ENCODE measurements at regions not wholly inside any gene's neighbourhood (a gene's known extent, or its start where the extent isn't known, plus 50 kb on each side); places are given as distances from the start of the nearest gene placed in this dataset.
"Not testable (repeated sequence)": the region's sequence is repeated elsewhere in the genome, so short reads cannot be mapped to it uniquely, and the experiment has no call there.

- DNase-seq = not testable (repeated sequence)
These were observed 50.8 kb upstream of the GRIN2B start for GRCh38 chr12:14032191-14032590.

GRCh38 chr12:14043776-14044175, 62.4 kb upstream of the GRIN2B start:
- no peak for DNase-seq

- no peak for DNase-seq
These were observed 67.6 kb upstream of the GRIN2B start for GRCh38 chr12:14048941-14049545.

GRCh38 chr12:14057895-14058294, 76.5 kb upstream of the GRIN2B start:
- no peak for DNase-seq

GRCh38 chr12:14058717-14059116, 77.3 kb upstream of the GRIN2B start:
- DNase-seq = no peak

GRCh38 chr12:14059548-14059947, 78.1 kb upstream of the GRIN2B start:
- no peak for DNase-seq

GRCh38 chr12:14065616-14066015, 84.2 kb upstream of the GRIN2B start:
- no peak for DNase-seq

- DNase-seq = no peak
These were observed 84.6 kb upstream of the GRIN2B start for GRCh38 chr12:14066021-14066420.

- DNase-seq = no peak
These were observed 87.6 kb upstream of the GRIN2B start for GRCh38 chr12:14068961-14069360.

- no peak for DNase-seq
These were observed 90.4 kb upstream of the GRIN2B start for GRCh38 chr12:14071833-14072232.

GRCh38 chr12:14072987-14073386, 91.6 kb upstream of the GRIN2B start:
- DNase-seq = peak; percentile 19 to 42

- DNase-seq = no peak
These were observed 94.5 kb upstream of the GRIN2B start for GRCh38 chr12:14075797-14076393.

- DNase-seq = no peak
These were observed 95.1 kb upstream of the GRIN2B start for GRCh38 chr12:14076538-14076937.

- no peak for DNase-seq
These were observed 105.4 kb upstream of the GRIN2B start for GRCh38 chr12:14086838-14087237.

GRCh38 chr12:14099994-14100393, 118.6 kb upstream of the GRIN2B start:
- DNase-seq = no peak

- not testable (repeated sequence) for DNase-seq
These were observed 120.2 kb upstream of the GRIN2B start for GRCh38 chr12:14101556-14101955.

GRCh38 chr12:14111230-14111865, 129.9 kb upstream of the GRIN2B start:
- DNase-seq = no peak

GRCh38 chr12:14113031-14113430, 131.6 kb upstream of the GRIN2B start:
- DNase-seq = no peak

GRCh38 chr12:14126692-14127091, 145.3 kb upstream of the GRIN2B start:
- DNase-seq = no peak

GRCh38 chr12:14129611-14130195, 148.3 kb upstream of the GRIN2B start:
- DNase-seq = no peak

GRCh38 chr12:14135996-14136395, 154.6 kb upstream of the GRIN2B start:
- no peak for DNase-seq

GRCh38 chr12:14138495-14138894, 157.1 kb upstream of the GRIN2B start:
- DNase-seq = no peak

All from right lung (tissue), 2 donors.